ENCODE measurements at regions not wholly inside any gene's neighbourhood (a gene's known extent, or its start where the extent isn't known, plus 50 kb on each side); places are given as distances from the start of the nearest gene placed in this dataset.

- ATAC-seq = no peak
- no peak for DNase-seq (ENCODE audit: low read depth in 1 of 2, low spot score in 1 of 2)
- ChIA-PET CTCF (interaction anchor here (0.6 kb wide), 1 partner anchor 686 kb away, joined by 3 read pairs; no protein-coding TSS in a partner anchor), POLR2A (interaction anchor here (0.5 kb wide), 1 partner anchor 325 kb away, joined by 3 read pairs; no protein-coding TSS in a partner anchor)
- H3K9me3 ChIP-seq = no peaks in the 10 kb centered on the region
- H3K4me3 ChIP-seq = no peak overlapping the region
- no peak overlapping the region for H3K27ac ChIP-seq
- TF ChIP-seq TP53 (CRISPR knock-in tag; IDR thresholded peaks at IDR 0.05) = no peak
- TF ChIP-seq ZSCAN20 (CRISPR knock-in tag; IDR thresholded peaks at IDR 0.05) = no peak
- TF ChIP-seq JUNB (IDR thresholded peaks at IDR 0.05) = no peak
- no peaks in the 10 kb centered on the region for H3K4me1 ChIP-seq
- FAIRE-seq = no peak
- WGBS (ENCODE audit: missing lambda C conversion rate) = 11% methylated on average over 3 of the region's 7 CpGs
- no peak overlapping the region for H3K4me2 ChIP-seq
Observed at GRCh38 chr3:127365163-127365798, 77.4 kb upstream of the PRR20G start.

GRCh38 chr3:127363891-127364290 is 76.0 kb upstream of the PRR20G start:
- 38% methylated on average over 3 of the region's 3 CpGs for WGBS (ENCODE audit: missing lambda C conversion rate)
- H3K4me3 ChIP-seq = no peak overlapping the region

More at GRCh38 chr3:127363891-127364290, 76.0 kb upstream of the PRR20G start:
- TF ChIP-seq HEYL (CRISPR knock-in tag; IDR thresholded peaks at IDR 0.05) = no peak
- no peak for TF ChIP-seq E2F6 (IDR thresholded peaks at IDR 0.05; ENCODE audit: borderline replicate concordance, low read depth)
- no peak for TF ChIP-seq MAZ (IDR thresholded peaks at IDR 0.05; ENCODE audit: borderline replicate concordance, low read depth, low read length)
- TF ChIP-seq SREBF2 (IDR thresholded peaks at IDR 0.05) = no peak
- TF ChIP-seq MAFK (IDR thresholded peaks at IDR 0.05; ENCODE audit: partially characterized antibody) = no peak
- no peak for TF ChIP-seq REST (IDR thresholded peaks at IDR 0.05)
- TF ChIP-seq BCL3 (IDR thresholded peaks at IDR 0.05) = no peak
- no peak for TF ChIP-seq FOSB (CRISPR knock-in tag; IDR thresholded peaks at IDR 0.05)
- no peak for TF ChIP-seq ZNF302 (CRISPR knock-in tag; IDR thresholded peaks at IDR 0.05)
- no peak for TF ChIP-seq ESRRA (IDR thresholded peaks at IDR 0.05; ENCODE audit: borderline replicate concordance, low read length)
- no peak for TF ChIP-seq TFCP2L1 (CRISPR knock-in tag; IDR thresholded peaks at IDR 0.05)
- TF ChIP-seq FOSL2 (IDR thresholded peaks at IDR 0.05) = no peak
- no peak for TF ChIP-seq FOSL2 (CRISPR knock-in tag; IDR thresholded peaks at IDR 0.05)
- TF ChIP-seq ELK1 (IDR thresholded peaks at IDR 0.05; ENCODE audit: low read depth, low read length) = no peak
- no peak for TF ChIP-seq MYC (IDR thresholded peaks at IDR 0.05; ENCODE audit: borderline replicate concordance, low read length)
- TF ChIP-seq HDAC2 (IDR thresholded peaks at IDR 0.05) = no peak
- no peak for TF ChIP-seq BHLHE40 (IDR thresholded peaks at IDR 0.05; ENCODE audit: low read depth, low read length)
- TF ChIP-seq RCOR1 (IDR thresholded peaks at IDR 0.05; ENCODE audit: low read depth, low read length) = no peak
- TF ChIP-seq JUN (IDR thresholded peaks at IDR 0.05) = no peak
- TF ChIP-seq NPAS2 (CRISPR knock-in tag; IDR thresholded peaks at IDR 0.05; ENCODE audit: borderline replicate concordance) = no peak
- no peak for TF ChIP-seq EHMT2 (IDR thresholded peaks at IDR 0.05; ENCODE audit: low read depth)
- DNase-seq (ENCODE audit: low read depth in 1 of 2, low spot score in 1 of 2) = no peak
- ChIA-PET CTCF (no interaction called here), POLR2A (no interaction called here)
- ATAC-seq = no peak
- no peak overlapping the region for H3K27ac ChIP-seq
- FAIRE-seq = no peak
- H3K4me2 ChIP-seq = no peak overlapping the region
- no peaks in the 10 kb centered on the region for H3K4me1 ChIP-seq
- H3K9me3 ChIP-seq = no peaks in the 10 kb centered on the region
